MCF 10A (cell line): ENCODE measurements at regions not wholly inside any gene's neighbourhood (a gene's known extent, or its start where the extent isn't known, plus 50 kb on each side); places are given as distances from the start of the nearest gene placed in this dataset.

Source experiments
- BruUV-seq: library from RNA; stranded (reverse); fragments of 400-500 nt; replicated peaks from 2 replicates; lab custom pipeline; 2021; lab: Mats Ljungman, UMichigan
- CTCF ChIA-PET: fragments of 300-600 bp; sonication (Branson Sonifier 250); formaldehyde crosslinking; extraction: SDS; loops from one replicate; lab custom pipeline; 2021; ENCODE audit warnings: antibody characterized with exemption, inconsistent platforms; lab: Yijun Ruan, JAX
- POLR2A ChIA-PET: fragments of 300-600, 350-650 bp; sonication (Branson Sonifier 250); formaldehyde crosslinking; extraction: SDS; loops from one replicate; lab custom pipeline; 2020; ENCODE audit warnings: antibody characterized with exemption, inconsistent platforms; lab: Yijun Ruan, JAX
- DNase-seq: peaks from one replicate; pipeline ENCODE4 v3.0.0-alpha.2; 2018; ENCODE audit not compliant: unreplicated experiment
- H3K27ac Mint-ChIP-seq: one replicate; pipeline ENCODE4 v1.8.0; 2022; ENCODE audit warnings: mild to moderate bottlenecking, low read depth, mixed read lengths; ENCODE audit not compliant: unreplicated experiment
- H3K27me3 Mint-ChIP-seq: one replicate; pipeline ENCODE4 v1.8.0; 2022; ENCODE audit warnings: mixed read lengths; ENCODE audit not compliant: insufficient read depth, unreplicated experiment
- H3K36me3 Mint-ChIP-seq: one replicate; pipeline ENCODE4 v1.8.0; 2022; ENCODE audit warnings: mild to moderate bottlenecking, moderate library complexity, mixed read lengths; ENCODE audit not compliant: insufficient read depth, unreplicated experiment
- H3K4me1 Mint-ChIP-seq: one replicate; pipeline ENCODE4 v1.8.0; 2022; ENCODE audit warnings: mixed read lengths; ENCODE audit not compliant: insufficient read depth, unreplicated experiment
- H3K4me3 Mint-ChIP-seq: one replicate; pipeline ENCODE4 v1.8.0; 2022; ENCODE audit warnings: mild to moderate bottlenecking, moderate library complexity, mixed read lengths; ENCODE audit not compliant: unreplicated experiment
- H3K9me3 Mint-ChIP-seq: one replicate; pipeline ENCODE4 v1.8.0; 2022; ENCODE audit warnings: mixed read lengths; ENCODE audit not compliant: unreplicated experiment
- intact Hi-C: fragments of 100-400 bp; cut with micrococcal nuclease; formaldehyde crosslinking; loops from 2 replicates; pipeline ENCODE4 v1.14.1; 2022
- TF ChIP-seq, protein P1 (sequence below): fragments of 200-600 bp; IDR thresholded peaks from one replicate; pipeline ENCODE4 v1.8.0; 2022; ENCODE audit warnings: antibody characterized with exemption, mild to moderate bottlenecking; ENCODE audit not compliant: unreplicated experiment

DNA sequence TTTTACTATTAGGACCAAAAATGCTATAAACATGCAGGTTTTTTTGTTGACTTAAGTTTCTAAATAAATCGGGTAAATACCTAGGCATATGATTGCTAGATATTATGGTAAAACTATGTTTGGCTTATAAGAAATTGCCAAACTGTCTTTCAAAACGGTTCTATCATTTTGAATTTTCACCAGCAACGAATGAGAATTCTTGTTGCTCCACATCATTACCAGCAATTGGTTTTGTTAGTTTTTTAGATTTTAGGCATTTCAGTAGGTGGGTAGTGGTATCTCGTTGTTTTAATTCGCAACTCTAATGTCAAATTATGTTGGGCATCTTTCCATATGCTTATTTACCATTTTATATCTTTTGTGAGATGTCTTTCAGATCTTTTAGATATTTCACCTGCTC is 510.2 kb downstream of the JRKL start:
- Mint-ChIP-seq H3K4me1 (no peaks in the 10 kb centered on the region), H3K27me3 (peaks cover 2% of the 10 kb centered on the region), H3K36me3 (no peaks in the 10 kb centered on the region), H3K27ac (no peak overlapping the region), H3K9me3 (no peaks in the 10 kb centered on the region), H3K4me3 (no peak overlapping the region)
- intact Hi-C loops = no loop called here
- CTCF ChIA-PET = no interaction called here
- DNase-seq = no peak
- TF ChIP-seq, protein P1, sequence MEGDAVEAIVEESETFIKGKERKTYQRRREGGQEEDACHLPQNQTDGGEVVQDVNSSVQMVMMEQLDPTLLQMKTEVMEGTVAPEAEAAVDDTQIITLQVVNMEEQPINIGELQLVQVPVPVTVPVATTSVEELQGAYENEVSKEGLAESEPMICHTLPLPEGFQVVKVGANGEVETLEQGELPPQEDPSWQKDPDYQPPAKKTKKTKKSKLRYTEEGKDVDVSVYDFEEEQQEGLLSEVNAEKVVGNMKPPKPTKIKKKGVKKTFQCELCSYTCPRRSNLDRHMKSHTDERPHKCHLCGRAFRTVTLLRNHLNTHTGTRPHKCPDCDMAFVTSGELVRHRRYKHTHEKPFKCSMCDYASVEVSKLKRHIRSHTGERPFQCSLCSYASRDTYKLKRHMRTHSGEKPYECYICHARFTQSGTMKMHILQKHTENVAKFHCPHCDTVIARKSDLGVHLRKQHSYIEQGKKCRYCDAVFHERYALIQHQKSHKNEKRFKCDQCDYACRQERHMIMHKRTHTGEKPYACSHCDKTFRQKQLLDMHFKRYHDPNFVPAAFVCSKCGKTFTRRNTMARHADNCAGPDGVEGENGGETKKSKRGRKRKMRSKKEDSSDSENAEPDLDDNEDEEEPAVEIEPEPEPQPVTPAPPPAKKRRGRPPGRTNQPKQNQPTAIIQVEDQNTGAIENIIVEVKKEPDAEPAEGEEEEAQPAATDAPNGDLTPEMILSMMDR = no peak
- no TSS peak for BruUV-seq
- POLR2A ChIA-PET = no interaction called here

DNA sequence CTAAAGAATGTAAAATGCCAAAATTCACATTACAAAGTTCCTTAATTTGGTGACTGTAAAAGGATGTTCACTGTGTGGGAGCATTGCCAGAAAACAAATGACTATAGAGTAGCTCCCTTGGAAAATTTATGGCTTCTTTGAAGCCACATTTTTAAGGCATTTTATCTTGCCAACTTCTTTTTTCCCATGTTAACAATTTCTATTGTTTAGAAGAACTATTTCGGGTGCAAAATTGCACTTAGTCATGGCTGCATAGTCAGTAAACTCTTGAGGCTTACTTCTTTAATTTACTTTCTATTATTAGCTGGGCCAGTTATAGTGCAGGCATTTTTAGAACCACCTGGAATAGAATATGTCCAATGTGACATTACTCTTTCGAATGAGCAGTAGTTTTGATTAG is 515.3 kb downstream of the JRKL start:
- Mint-ChIP-seq H3K4me3 (no peak overlapping the region), H3K27me3 (peaks cover 19% of the 10 kb centered on the region), H3K36me3 (no peaks in the 10 kb centered on the region), H3K9me3 (no peaks in the 10 kb centered on the region), H3K27ac (no peak overlapping the region), H3K4me1 (no peaks in the 10 kb centered on the region)
- TF ChIP-seq, protein P1 = no peak
- ChIA-PET POLR2A (no interaction called here), CTCF (interaction anchor here (0.5 kb wide), 1 partner anchor 236 kb away, joined by 3 read pairs; no protein-coding TSS in a partner anchor)
- intact Hi-C loops = no loop called here
- no peak for DNase-seq
- BruUV-seq = no TSS peak

DNA sequence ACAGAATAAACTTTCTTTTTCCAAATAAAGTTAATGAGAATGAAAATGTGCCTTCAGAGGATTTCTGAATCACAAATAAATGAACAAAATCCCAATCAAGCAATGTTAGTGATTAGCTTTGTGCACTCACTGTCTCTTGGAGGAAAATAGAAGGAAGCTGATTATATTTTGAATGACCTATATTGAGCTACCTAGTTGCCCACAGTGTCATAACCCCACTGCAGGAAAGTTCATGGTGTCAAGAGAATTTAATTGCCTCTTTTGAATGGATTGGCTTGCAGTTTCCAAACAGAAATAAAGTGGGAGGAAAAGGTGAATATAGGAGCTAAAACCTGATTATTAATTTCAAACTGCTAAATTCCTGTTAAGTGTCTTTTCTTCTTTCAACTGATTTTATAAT is 515.9 kb downstream of the JRKL start:
- no peaks in the 10 kb centered on the region for H3K4me1 Mint-ChIP-seq
- ChIA-PET POLR2A (no interaction called here), CTCF (interaction anchor here (0.5 kb wide), 1 partner anchor 235 kb away, joined by 3 read pairs; no protein-coding TSS in a partner anchor)
- H3K27ac Mint-ChIP-seq = no peak overlapping the region
- BruUV-seq = no TSS peak
- TF ChIP-seq, protein P1 = no peak
- no peak for DNase-seq
- peaks cover 25% of the 10 kb centered on the region for H3K27me3 Mint-ChIP-seq
- no peak overlapping the region for H3K4me3 Mint-ChIP-seq
- intact Hi-C loops = no loop called here
- H3K9me3 Mint-ChIP-seq = no peaks in the 10 kb centered on the region
- H3K36me3 Mint-ChIP-seq = no peaks in the 10 kb centered on the region

DNA sequence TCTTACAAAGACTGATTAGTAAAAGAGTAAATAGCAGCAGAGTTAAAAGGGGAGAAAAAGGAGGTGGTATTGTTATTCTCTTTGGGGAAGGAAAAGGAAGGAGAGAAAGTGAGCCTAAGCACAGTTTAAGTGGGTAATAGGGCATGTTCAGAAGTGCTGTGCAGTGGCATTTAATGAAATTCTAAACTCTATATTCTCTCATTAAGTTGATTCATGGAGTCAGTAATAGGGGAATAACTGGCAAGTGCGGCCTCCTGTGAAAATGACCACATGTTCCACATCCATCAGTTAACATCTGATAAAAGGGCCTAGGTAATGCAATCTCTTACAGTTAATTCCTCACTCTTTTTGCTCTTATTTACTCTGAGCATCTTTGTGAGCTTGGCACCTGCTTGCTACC is 516.7 kb downstream of the JRKL start:
- Mint-ChIP-seq H3K4me3 (no peak overlapping the region), H3K36me3 (no peaks in the 10 kb centered on the region), H3K9me3 (no peaks in the 10 kb centered on the region), H3K4me1 (no peaks in the 10 kb centered on the region), H3K27me3 (peaks cover 33% of the 10 kb centered on the region), H3K27ac (no peak overlapping the region)
- POLR2A ChIA-PET = no interaction called here
- TF ChIP-seq, protein P1 = no peak
- DNase-seq = no peak
- CTCF ChIA-PET = no interaction called here
- intact Hi-C loops = no loop called here
- BruUV-seq = no TSS peak
